Chondrocyte (in vitro differentiated cells): ENCODE measurements at regions not wholly inside any gene's neighbourhood (a gene's known extent, or its start where the extent isn't known, plus 50 kb on each side); places are given as distances from the start of the nearest gene placed in this dataset.

Experiments used
- DNase-seq: peaks from one replicate; pipeline ENCODE4 v3.0.0; 2021; ENCODE audit warnings: mixed read lengths, low spot score
- H3K27ac Mint-ChIP-seq: one replicate; pipeline ENCODE4 v1.8.0; 2021; ENCODE audit warnings: mild to moderate bottlenecking, moderate library complexity, mixed read lengths; ENCODE audit not compliant: unreplicated experiment
- H3K27me3 Mint-ChIP-seq: 2 replicates; pipeline ENCODE4 v1.8.0; 2021; ENCODE audit warnings: low read depth, mixed read lengths
- H3K36me3 Mint-ChIP-seq: 2 replicates; pipeline ENCODE4 v1.8.0; 2021; ENCODE audit warnings: low read depth, mixed read lengths
- H3K4me1 Mint-ChIP-seq: 2 replicates; pipeline ENCODE4 v1.8.0; 2021; ENCODE audit warnings: low read depth, mild to moderate bottlenecking, mixed read lengths
- H3K4me3 Mint-ChIP-seq: one replicate; pipeline ENCODE4 v1.8.0; 2021; ENCODE audit warnings: mild to moderate bottlenecking, moderate library complexity, mixed read lengths; ENCODE audit not compliant: unreplicated experiment
- H3K9me3 Mint-ChIP-seq: 2 replicates; pipeline ENCODE4 v1.8.0; 2021; ENCODE audit warnings: low read depth, mixed read lengths
- CTCF ChIP-seq: fragments of 200-600 bp; sonication (generic); IDR thresholded peaks from 2 replicates; pipeline ENCODE4 v1.5.0; 2021; ENCODE audit warnings: antibody characterized with exemption, mild to moderate bottlenecking, moderate library complexity

GRCh38 chr13:44199627-44200207, 173.9 kb upstream of the SERP2 start:
- Mint-ChIP-seq H3K9me3 (no peaks in the 10 kb centered on the region), H3K4me3 (no peak overlapping the region)

GRCh38 chr13:44206434-44206833, 167.2 kb upstream of the SERP2 start:
- H3K4me1 Mint-ChIP-seq: peaks cover 18% of the 10 kb centered on the region
- no peak for TF ChIP-seq CTCF
- peaks cover 4% of the 10 kb centered on the region for H3K9me3 Mint-ChIP-seq
- peaks cover 2% of the 10 kb centered on the region for H3K36me3 Mint-ChIP-seq
- no peak overlapping the region for H3K4me3 Mint-ChIP-seq
- DNase-seq: no peak
- no peaks in the 10 kb centered on the region for H3K27me3 Mint-ChIP-seq
- H3K27ac Mint-ChIP-seq: no peak overlapping the region

More at GRCh38 chr13:44199627-44200207, 173.9 kb upstream of the SERP2 start:
- H3K27ac Mint-ChIP-seq: no peak overlapping the region
- no peak for TF ChIP-seq CTCF
- no peak for DNase-seq
- H3K4me1 Mint-ChIP-seq: peaks cover 10% of the 10 kb centered on the region
- no peaks in the 10 kb centered on the region for H3K27me3 Mint-ChIP-seq
- H3K36me3 Mint-ChIP-seq: no peaks in the 10 kb centered on the region

GRCh38 chr13:44207476-44207875, 166.1 kb upstream of the SERP2 start:
- no peak for DNase-seq
- Mint-ChIP-seq H3K36me3 (peaks cover 2% of the 10 kb centered on the region), H3K9me3 (peaks cover 4% of the 10 kb centered on the region), H3K4me3 (no peak overlapping the region), H3K27ac (no peak overlapping the region), H3K4me1 (peaks cover 23% of the 10 kb centered on the region), H3K27me3 (no peaks in the 10 kb centered on the region)
- TF ChIP-seq CTCF: no peak

- TF ChIP-seq CTCF: no peak
- Mint-ChIP-seq H3K4me3 (no peak overlapping the region), H3K27ac (no peak overlapping the region), H3K4me1 (peaks cover 32% of the 10 kb centered on the region), H3K36me3 (peaks cover 2% of the 10 kb centered on the region), H3K9me3 (peaks cover 4% of the 10 kb centered on the region), H3K27me3 (no peaks in the 10 kb centered on the region)
- DNase-seq: no peak
Measured at GRCh38 chr13:44210525-44210924, 163.1 kb upstream of the SERP2 start.

GRCh38 chr13:44211286-44211685, 162.3 kb upstream of the SERP2 start:
- no peaks in the 10 kb centered on the region for H3K27me3 Mint-ChIP-seq

More at GRCh38 chr13:44211286-44211685, 162.3 kb upstream of the SERP2 start:
- Mint-ChIP-seq H3K4me3 (no peak overlapping the region), H3K27ac (no peak overlapping the region), H3K4me1 (peaks cover 32% of the 10 kb centered on the region), H3K9me3 (no peaks in the 10 kb centered on the region), H3K36me3 (no peaks in the 10 kb centered on the region)
- DNase-seq: no peak
- no peak for TF ChIP-seq CTCF
